Hepatocyte (in vitro differentiated cells): ENCODE measurements at regions not wholly inside any gene's neighbourhood (a gene's known extent, or its start where the extent isn't known, plus 50 kb on each side); places are given as distances from the start of the nearest gene placed in this dataset.

Source experiments
- EZH2phosphoT487 ChIP-seq: fragments of 200-600 bp; sonication (generic); IDR thresholded peaks from one replicate; pipeline ENCODE4 v1.6.1; 2018; ENCODE audit warnings: antibody characterized with exemption, mild to moderate bottlenecking, low read depth, moderate library complexity; ENCODE audit not compliant: unreplicated experiment, severe bottlenecking
- TF ChIP-seq, protein P1 (sequence below): fragments of 200-600 bp; sonication (generic); IDR thresholded peaks from 2 replicates; pipeline ENCODE4 v1.5.1; 2016; ENCODE audit warnings: antibody characterized with exemption, mild to moderate bottlenecking; ENCODE audit not compliant: poor library complexity

- TF ChIP-seq, protein P1, sequence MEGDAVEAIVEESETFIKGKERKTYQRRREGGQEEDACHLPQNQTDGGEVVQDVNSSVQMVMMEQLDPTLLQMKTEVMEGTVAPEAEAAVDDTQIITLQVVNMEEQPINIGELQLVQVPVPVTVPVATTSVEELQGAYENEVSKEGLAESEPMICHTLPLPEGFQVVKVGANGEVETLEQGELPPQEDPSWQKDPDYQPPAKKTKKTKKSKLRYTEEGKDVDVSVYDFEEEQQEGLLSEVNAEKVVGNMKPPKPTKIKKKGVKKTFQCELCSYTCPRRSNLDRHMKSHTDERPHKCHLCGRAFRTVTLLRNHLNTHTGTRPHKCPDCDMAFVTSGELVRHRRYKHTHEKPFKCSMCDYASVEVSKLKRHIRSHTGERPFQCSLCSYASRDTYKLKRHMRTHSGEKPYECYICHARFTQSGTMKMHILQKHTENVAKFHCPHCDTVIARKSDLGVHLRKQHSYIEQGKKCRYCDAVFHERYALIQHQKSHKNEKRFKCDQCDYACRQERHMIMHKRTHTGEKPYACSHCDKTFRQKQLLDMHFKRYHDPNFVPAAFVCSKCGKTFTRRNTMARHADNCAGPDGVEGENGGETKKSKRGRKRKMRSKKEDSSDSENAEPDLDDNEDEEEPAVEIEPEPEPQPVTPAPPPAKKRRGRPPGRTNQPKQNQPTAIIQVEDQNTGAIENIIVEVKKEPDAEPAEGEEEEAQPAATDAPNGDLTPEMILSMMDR = no peak
- TF ChIP-seq EZH2phosphoT487 = no peak
These were observed 230.4 kb upstream of the CST7 start for GRCh38 chr20:24718696-24719095.
